Retinal pigment epithelial cell (primary cell): ENCODE measurements at regions not wholly inside any gene's neighbourhood (a gene's known extent, or its start where the extent isn't known, plus 50 kb on each side); places are given as distances from the start of the nearest gene placed in this dataset.
"Not testable (repeated sequence)": the region's sequence is repeated elsewhere in the genome, so short reads cannot be mapped to it uniquely, and the experiment has no call there.

Experiments
- DNase-seq: peaks from one replicate; pipeline ENCODE4 v3.0.0-alpha.2; 2010; ENCODE audit warnings: low read depth
- H3K4me3 ChIP-seq: 2 replicates; pipeline ENCODE4 v1.5.1; 2011; ENCODE audit warnings: mild to moderate bottlenecking, low read length, control low read depth, moderate library complexity
- TF ChIP-seq, protein P1 (sequence below): conservative IDR thresholded peaks from 2 replicates; pipeline ENCODE4 v1.5.1; 2011; ENCODE audit warnings: low read depth, low read length, control low read depth, inconsistent platforms

DNA sequence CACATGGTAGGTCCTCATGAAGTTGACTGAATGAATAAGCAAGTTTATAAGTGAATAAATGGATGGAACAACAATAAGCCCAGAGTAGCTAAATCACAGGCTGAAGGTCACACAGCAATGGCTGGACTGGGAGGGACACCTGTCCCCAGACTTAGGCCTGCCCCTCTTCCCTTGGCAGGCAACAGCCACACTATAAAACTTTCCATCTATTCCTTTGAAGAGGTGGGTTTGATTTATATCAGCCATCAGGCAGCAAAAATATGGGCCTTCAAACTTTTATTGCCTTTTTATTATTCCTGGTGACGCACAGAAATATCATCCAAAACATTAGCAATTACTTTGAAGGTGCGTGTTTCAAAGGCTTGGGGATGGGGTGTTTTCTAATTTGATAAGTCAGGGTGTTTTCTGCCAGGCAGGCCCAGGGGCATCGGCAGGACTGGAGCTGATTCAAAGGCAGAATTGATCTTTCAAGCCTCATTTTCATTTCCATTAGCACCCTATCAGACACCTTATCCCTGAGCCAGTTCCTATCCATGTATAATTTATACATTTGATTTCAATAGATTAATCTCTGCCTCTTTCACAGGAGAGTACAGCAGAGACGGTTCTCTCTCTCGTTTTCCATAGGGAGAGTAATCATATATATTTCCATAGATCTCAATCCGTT lies 67.2 kb upstream of the LYRM9 start:
- DNase-seq = no peak
- H3K4me3 ChIP-seq = no peak overlapping the region
- TF ChIP-seq, protein P1, sequence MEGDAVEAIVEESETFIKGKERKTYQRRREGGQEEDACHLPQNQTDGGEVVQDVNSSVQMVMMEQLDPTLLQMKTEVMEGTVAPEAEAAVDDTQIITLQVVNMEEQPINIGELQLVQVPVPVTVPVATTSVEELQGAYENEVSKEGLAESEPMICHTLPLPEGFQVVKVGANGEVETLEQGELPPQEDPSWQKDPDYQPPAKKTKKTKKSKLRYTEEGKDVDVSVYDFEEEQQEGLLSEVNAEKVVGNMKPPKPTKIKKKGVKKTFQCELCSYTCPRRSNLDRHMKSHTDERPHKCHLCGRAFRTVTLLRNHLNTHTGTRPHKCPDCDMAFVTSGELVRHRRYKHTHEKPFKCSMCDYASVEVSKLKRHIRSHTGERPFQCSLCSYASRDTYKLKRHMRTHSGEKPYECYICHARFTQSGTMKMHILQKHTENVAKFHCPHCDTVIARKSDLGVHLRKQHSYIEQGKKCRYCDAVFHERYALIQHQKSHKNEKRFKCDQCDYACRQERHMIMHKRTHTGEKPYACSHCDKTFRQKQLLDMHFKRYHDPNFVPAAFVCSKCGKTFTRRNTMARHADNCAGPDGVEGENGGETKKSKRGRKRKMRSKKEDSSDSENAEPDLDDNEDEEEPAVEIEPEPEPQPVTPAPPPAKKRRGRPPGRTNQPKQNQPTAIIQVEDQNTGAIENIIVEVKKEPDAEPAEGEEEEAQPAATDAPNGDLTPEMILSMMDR = no peak

DNA sequence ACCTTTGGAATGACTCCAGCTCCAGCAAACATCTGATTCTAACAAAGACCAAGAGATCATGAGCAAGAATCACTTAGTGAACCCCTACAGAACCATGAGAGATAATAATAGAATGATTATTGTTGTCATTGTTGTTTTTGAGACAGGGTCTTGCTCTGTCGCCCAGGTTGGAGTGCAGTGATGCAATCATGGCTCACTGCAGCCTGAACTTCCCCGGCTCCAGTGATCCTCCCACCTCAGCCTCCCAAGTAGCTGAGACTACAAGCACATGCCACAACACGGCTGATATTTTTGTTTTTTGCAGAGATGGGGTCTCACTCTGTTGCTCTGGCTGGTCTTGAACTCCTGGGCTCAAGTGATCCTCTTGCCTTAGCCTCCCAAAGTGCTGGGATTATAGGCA lies 69.4 kb upstream of the LYRM9 start:
- not testable (repeated sequence) for DNase-seq

DNA sequence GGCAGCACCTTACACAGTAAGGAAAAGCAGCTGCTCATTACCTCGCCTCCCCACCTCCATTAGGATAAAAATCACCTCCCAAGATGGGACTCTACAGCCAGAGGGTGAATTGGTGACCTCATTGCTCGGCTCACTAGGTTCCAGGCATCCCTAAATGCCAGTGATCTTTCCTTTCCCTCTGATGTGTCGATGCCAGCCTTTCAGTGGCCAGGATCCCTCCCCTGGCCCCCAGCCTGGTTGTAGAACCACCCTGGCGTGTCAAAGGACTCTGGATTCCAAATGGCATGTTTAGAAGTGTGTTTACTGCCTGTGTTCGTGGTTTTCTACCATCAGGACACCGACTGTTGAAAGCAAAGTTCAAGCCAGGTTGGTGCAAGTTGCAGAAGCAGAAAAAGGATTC lies 72.1 kb upstream of the LYRM9 start:
- DNase-seq = no peak
- TF ChIP-seq, protein P1 = no peak

More for the DNA sequence above, 69.4 kb upstream of the LYRM9 start:
- not testable (repeated sequence) for H3K4me3 ChIP-seq

DNA sequence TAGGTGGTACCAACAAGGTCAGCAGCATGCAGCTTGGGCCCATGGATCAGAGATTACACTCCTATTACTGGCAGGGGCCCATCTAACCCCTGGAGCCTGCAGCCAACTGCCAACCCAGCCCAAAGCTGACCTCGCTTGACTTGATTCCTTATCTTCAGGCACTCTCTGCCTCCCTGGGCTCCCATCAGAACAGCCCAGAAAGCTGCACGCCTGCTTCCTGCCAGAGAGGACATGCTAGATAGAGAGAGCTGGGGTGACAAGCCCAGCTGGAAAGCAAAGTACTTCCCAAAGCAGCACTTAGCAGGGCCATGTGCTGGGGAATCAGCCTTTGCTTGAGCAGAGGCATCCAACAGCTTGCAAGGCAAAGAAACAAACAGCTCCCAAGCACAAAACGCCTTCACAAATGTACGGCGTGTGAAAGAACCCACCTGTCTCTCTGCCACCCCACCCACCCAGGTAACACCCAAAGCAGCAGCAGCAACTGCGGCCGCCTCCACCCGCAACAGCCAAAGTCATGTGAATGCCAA lies 74.2 kb upstream of the NLK start:
- no peak for DNase-seq

More for the DNA sequence above, 72.1 kb upstream of the LYRM9 start:
- no peak overlapping the region for H3K4me3 ChIP-seq

DNA sequence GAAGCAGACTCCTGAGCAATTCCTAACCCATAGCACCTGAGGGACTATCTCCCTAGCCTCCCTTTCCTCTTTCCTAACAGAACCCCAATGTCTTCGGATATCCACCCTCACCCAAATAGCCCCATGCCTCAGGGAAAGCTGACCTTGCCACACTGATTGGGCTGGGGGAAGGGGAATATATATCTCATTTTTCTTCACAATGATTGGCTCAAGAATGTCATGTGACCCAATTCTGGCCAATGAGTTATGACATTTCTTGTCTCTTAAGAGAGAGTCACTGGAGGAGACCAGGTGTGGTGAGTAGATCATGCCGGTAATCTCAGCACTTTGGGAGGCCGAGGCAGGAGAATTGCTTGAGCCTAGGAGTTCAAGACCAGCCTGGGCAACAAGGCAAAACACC lies 71.9 kb upstream of the NLK start:
- no peak overlapping the region for H3K4me3 ChIP-seq
- TF ChIP-seq, protein P1 = no peak
- no peak for DNase-seq

More for the DNA sequence above, 74.2 kb upstream of the NLK start:
- no peak overlapping the region for H3K4me3 ChIP-seq
- TF ChIP-seq, protein P1 = no peak

DNA sequence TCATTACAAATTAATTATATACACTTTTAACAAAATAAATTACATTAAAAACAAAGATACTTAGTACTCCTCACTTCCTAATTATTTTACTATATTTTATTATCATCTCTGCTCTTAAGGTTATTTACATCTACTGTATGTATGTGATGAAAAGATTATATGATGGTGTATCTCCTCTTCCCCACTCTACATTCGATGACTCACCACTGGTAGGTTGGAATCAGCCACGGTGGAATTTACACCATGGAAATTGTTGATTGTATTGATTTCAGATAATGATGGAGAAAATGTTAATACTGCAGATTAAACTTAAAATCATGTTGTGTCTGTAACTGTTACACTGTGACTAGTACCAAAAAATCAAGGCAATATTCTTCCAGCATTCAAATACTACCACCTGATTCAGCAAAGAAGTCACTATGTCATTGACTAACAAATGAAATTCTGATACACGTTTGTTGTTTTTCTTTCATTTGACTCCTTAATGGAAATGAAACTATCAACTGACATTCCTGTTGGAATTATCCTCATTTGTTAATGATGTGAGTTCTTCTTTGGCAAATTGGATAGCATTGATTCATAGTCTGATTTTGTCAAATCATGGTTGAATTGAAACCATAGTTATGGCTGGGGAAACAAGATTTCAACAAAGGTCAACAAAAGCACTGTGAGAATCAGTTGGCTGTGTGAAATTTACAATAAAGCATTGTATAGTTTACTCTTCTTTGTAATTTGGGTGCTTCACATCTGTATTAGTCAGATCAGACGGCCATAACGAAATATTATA lies 69.0 kb upstream of the NLK start:
- TF ChIP-seq, protein P1 = no peak
- H3K4me3 ChIP-seq = no peak overlapping the region
- no peak for DNase-seq

DNA sequence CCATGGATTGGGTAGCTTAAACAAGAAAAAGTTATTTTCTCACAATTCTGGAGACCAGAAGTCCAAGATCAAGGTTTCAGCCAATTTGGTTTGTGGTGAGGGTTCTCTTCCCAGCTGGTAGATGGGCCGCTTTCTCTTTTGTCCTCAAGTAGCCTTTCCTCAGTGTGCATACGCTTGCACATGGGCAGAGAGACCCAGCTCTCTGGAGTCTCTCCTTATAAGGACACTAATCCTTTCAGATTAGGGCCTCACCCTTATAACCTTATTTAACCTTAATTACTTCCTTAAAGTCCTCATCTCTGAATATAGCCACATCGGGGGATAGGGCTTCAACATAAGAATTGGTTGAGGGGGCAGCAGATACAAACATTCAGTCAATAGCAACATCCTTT lies 68.4 kb upstream of the NLK start:
- DNase-seq = no peak
- H3K4me3 ChIP-seq = no peak overlapping the region
- TF ChIP-seq, protein P1 = no peak
